Nephron (organoid): ENCODE measurements at regions not wholly inside any gene's neighbourhood (a gene's known extent, or its start where the extent isn't known, plus 50 kb on each side); places are given as distances from the start of the nearest gene placed in this dataset.

Experiments
- H3K27ac Mint-ChIP-seq, 3 experiments: 2 replicates each; pipeline ENCODE4 v1.8.0; 2020; ENCODE audit warnings: mixed read lengths in 3 of 3, mild to moderate bottlenecking in 2 of 3, moderate library complexity in 1 of 3
- H3K27me3 Mint-ChIP-seq: 2 replicates; pipeline ENCODE4 v1.8.0; 2021; ENCODE audit warnings: low read depth, mild to moderate bottlenecking, moderate library complexity, mixed read lengths
- H3K36me3 Mint-ChIP-seq: 2 replicates; pipeline ENCODE4 v1.8.0; 2020; ENCODE audit warnings: low read depth, mixed read lengths
- H3K4me1 Mint-ChIP-seq: 2 replicates; pipeline ENCODE4 v1.8.0; 2020; ENCODE audit warnings: mixed read lengths
- H3K4me3 Mint-ChIP-seq, 3 experiments: 2 replicates each; pipeline ENCODE4 v1.8.0; 2020; ENCODE audit warnings: mild to moderate bottlenecking in 3 of 3, mixed read lengths in 3 of 3, moderate library complexity in 2 of 3
- H3K9me3 Mint-ChIP-seq: 2 replicates; pipeline ENCODE4 v1.8.0; 2020; ENCODE audit warnings: mixed read lengths
- CTCF ChIP-seq, 3 experiments: fragments of 200-600 bp; sonication (generic); IDR thresholded peaks; one replicate each; pipeline ENCODE4 v1.5.0; 2021; ENCODE audit warnings: antibody characterized with exemption in 3 of 3; ENCODE audit not compliant: unreplicated experiment in 3 of 3

GRCh38 chr5:74192606-74193299 lies 447.8 kb downstream of the ENC1 start:
- H3K27ac Mint-ChIP-seq, result peak overlapping the region in 2 of 3 experiments; percentile 93
- H3K4me1 Mint-ChIP-seq, result peaks cover 20% of the 10 kb centered on the region
- H3K36me3 Mint-ChIP-seq, result no peaks in the 10 kb centered on the region
- peaks cover 14% of the 10 kb centered on the region for H3K9me3 Mint-ChIP-seq
- TF ChIP-seq CTCF (IDR thresholded peaks at IDR 0.05; ENCODE audit: unreplicated experiment in 3 of 3), result no peak
- no peaks in the 10 kb centered on the region for H3K27me3 Mint-ChIP-seq
- peak overlapping the region in 1 of 3 experiments; percentile 21 for H3K4me3 Mint-ChIP-seq

GRCh38 chr5:74188351-74189105 lies 452.0 kb downstream of the ENC1 start:
- Mint-ChIP-seq H3K27me3 (no peaks in the 10 kb centered on the region), H3K9me3 (peaks cover 14% of the 10 kb centered on the region), H3K27ac (peak overlapping the region in 2 of 3 experiments; percentile 16 to 82), H3K4me3 (no peak overlapping the region), H3K36me3 (no peaks in the 10 kb centered on the region), H3K4me1 (peaks cover 56% of the 10 kb centered on the region)
- TF ChIP-seq CTCF (IDR thresholded peaks at IDR 0.05; ENCODE audit: unreplicated experiment in 3 of 3), result no peak

GRCh38 chr5:74187757-74188156 lies 452.8 kb downstream of the ENC1 start:
- no peak for TF ChIP-seq CTCF (IDR thresholded peaks at IDR 0.05; ENCODE audit: unreplicated experiment in 3 of 3)
- no peaks in the 10 kb centered on the region for H3K27me3 Mint-ChIP-seq

DNA sequence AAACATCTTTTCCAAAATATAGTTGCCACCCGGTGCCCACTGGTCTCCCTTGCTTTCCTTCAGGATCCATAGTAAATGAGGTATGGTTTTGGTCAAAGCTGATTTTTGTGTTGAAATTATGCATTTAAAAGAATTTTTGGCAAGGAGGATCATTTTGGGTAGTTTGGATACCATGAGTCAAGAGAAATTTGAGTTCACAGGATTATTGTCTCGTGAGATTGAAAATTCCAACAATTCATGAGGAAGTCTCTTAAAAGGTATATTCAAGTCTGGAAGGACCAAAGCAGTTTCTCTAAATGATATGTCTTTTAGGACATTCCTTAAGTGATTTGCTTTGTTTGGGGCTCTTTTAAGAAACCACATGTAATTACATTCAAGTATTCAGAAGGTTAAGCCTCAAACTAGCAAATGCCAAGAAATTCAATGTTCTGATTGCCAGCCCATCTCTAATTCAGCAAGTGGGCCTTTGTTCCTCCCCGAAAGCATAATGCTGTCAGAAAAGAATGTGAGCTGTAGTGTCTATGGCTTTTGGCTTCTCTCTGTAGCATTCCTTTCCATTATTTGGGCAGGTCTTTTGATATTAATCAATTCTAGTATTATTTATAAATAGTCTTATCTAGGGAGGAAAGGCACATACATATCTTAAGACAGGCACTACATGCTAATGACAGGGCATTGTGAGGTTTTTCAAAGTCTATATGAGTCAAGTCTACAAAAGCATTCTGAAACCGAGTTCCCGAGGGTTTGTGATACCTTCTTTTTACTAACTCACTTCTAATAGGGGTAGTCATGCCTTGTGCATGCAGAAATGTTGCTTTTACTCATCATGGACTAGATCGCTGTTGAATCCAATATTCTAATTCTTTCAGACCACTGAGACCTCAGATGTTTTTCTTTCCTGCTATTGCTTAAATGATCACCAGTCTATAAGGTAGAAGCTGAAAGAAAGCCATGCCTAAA lies 453.9 kb downstream of the ENC1 start:
- no peaks in the 10 kb centered on the region for H3K27me3 Mint-ChIP-seq
- peak overlapping the region in 2 of 3 experiments; percentile 82 to 83 for H3K27ac Mint-ChIP-seq
- peaks cover 12% of the 10 kb centered on the region for H3K9me3 Mint-ChIP-seq
- no peak for TF ChIP-seq CTCF (IDR thresholded peaks at IDR 0.05; ENCODE audit: unreplicated experiment in 3 of 3)
- H3K4me1 Mint-ChIP-seq, result peaks cover 51% of the 10 kb centered on the region
- no peak overlapping the region for H3K4me3 Mint-ChIP-seq
- no peaks in the 10 kb centered on the region for H3K36me3 Mint-ChIP-seq

More at GRCh38 chr5:74187757-74188156, 452.8 kb downstream of the ENC1 start:
- no peaks in the 10 kb centered on the region for H3K36me3 Mint-ChIP-seq
- peaks cover 51% of the 10 kb centered on the region for H3K4me1 Mint-ChIP-seq
- H3K9me3 Mint-ChIP-seq, result peaks cover 12% of the 10 kb centered on the region
- peak overlapping the region; percentile 12 to 82 (median 16) for H3K27ac Mint-ChIP-seq
- no peak overlapping the region for H3K4me3 Mint-ChIP-seq

- Mint-ChIP-seq H3K4me3 (no peak overlapping the region), H3K27me3 (no peaks in the 10 kb centered on the region), H3K36me3 (no peaks in the 10 kb centered on the region), H3K9me3 (peaks cover 10% of the 10 kb centered on the region), H3K4me1 (peaks cover 54% of the 10 kb centered on the region), H3K27ac (peak overlapping the region; percentile 55 to 82 (median 80))
- no peak for TF ChIP-seq CTCF (IDR thresholded peaks at IDR 0.05; ENCODE audit: unreplicated experiment in 3 of 3)
Observed at GRCh38 chr5:74185599-74185998, 454.9 kb downstream of the ENC1 start.
